Panc1 (cell line): ENCODE measurements at regions not wholly inside any gene's neighbourhood (a gene's known extent, or its start where the extent isn't known, plus 50 kb on each side); places are given as distances from the start of the nearest gene placed in this dataset.

ENCODE experiments used
- ATAC-seq: fragments of 200-7000 bp; cut with Tn5 transposase; 2 replicates; pipeline ENCODE4 v1.9.1; 2020; ENCODE audit warnings: mild to moderate bottlenecking, moderate library complexity
- BruUV-seq: library from RNA; stranded (reverse); fragments of 400-500 nt; replicated peaks from 2 replicates; lab custom pipeline; 2021; lab: Mats Ljungman, UMichigan
- CTCF ChIA-PET: fragments of 300-600 bp; sonication (Branson Sonifier 250); formaldehyde crosslinking; loops from one replicate; lab custom pipeline; 2022; ENCODE audit warnings: antibody characterized with exemption; lab: Charles Lee
- POLR2A ChIA-PET: fragments of 300-600 bp; sonication (Branson Sonifier 250); formaldehyde crosslinking; loops from one replicate; lab custom pipeline; 2022; ENCODE audit warnings: antibody characterized with exemption; lab: Charles Lee
- DNase-seq: peaks from one replicate; pipeline ENCODE4 v3.0.0-alpha.2; 2010; ENCODE audit warnings: low read depth, low spot score
- H3K27ac ChIP-seq: 2 replicates; pipeline ENCODE4 v1.5.1; 2011; ENCODE audit warnings: mild to moderate bottlenecking, low read length, inconsistent platforms
- H3K27me3 ChIP-seq: fragments of 200-500 bp; sonication (Bioruptor generic); 2 replicates; pipeline ENCODE4 v1.6.0; 2014; ENCODE audit warnings: low read length, inconsistent platforms; ENCODE audit not compliant: control insufficient read depth, insufficient read depth
- H3K36me3 ChIP-seq: fragments of 200-500 bp; sonication (Bioruptor generic); 2 replicates; pipeline ENCODE4 v1.5.1; 2014; ENCODE audit warnings: inconsistent platforms, mild to moderate bottlenecking, low read length, moderate library complexity; ENCODE audit not compliant: control insufficient read depth, insufficient read depth
- H3K4me1 ChIP-seq: 2 replicates; pipeline ENCODE4 v1.5.1; 2011; ENCODE audit warnings: inconsistent platforms, mild to moderate bottlenecking, low read length, moderate library complexity; ENCODE audit not compliant: control insufficient read depth, insufficient read depth
- H3K4me3 ChIP-seq, 2 experiments: 2 replicates each; pipeline ENCODE4 v1.5.1; 2011 to 2012; ENCODE audit warnings: low read depth in 2 of 2, low read length in 2 of 2, mild to moderate bottlenecking in 2 of 2, inconsistent platforms in 1 of 2, moderate library complexity in 1 of 2
- H3K9me3 ChIP-seq: fragments of 200-500 bp; sonication (Bioruptor generic); 2 replicates; pipeline ENCODE4 v1.5.1; 2014; ENCODE audit warnings: low read depth, mild to moderate bottlenecking, inconsistent platforms, low read length, moderate library complexity; ENCODE audit not compliant: control insufficient read depth, insufficient read depth
- CTCF ChIP-seq: fragments of 450-650 bp; IDR thresholded peaks from 2 replicates; pipeline ENCODE4 v1.5.1; 2017; ENCODE audit warnings: mild to moderate bottlenecking
- POLR2AphosphoS5 ChIP-seq: IDR thresholded peaks from 2 replicates; pipeline ENCODE4 v1.6.1; 2012; ENCODE audit warnings: mild to moderate bottlenecking, low read depth, low read length, moderate library complexity
- REST ChIP-seq, 2 experiments: IDR thresholded peaks; 2 replicates each; pipeline ENCODE4 v1.6.1; 2011 to 2012; ENCODE audit warnings: low read depth in 2 of 2, control low read depth in 1 of 2, low read length in 1 of 2, mild to moderate bottlenecking in 1 of 2, moderate library complexity in 1 of 2; ENCODE audit not compliant: insufficient read depth in 1 of 2
- SIN3A ChIP-seq: IDR thresholded peaks from 2 replicates; pipeline ENCODE4 v1.6.1; 2012; ENCODE audit warnings: low read depth, mild to moderate bottlenecking, low read length, moderate library complexity, borderline replicate concordance; ENCODE audit not compliant: insufficient read depth
- TCF7L2 ChIP-seq: IDR thresholded peaks from 2 replicates; pipeline ENCODE4 v1.6.1; 2011; ENCODE audit warnings: mild to moderate bottlenecking, low read depth, low read length, inconsistent platforms
- in situ Hi-C: cut with HindIII; loops from 2 replicates; pipeline ENCODE4 v1.10.0; 2016; ENCODE audit warnings: low sequenced_read_pairs, low pct_unique_long_range_greater_than_20kb
- intact Hi-C: fragments of 100-400 bp; cut with micrococcal nuclease; formaldehyde crosslinking; loops from one replicate; pipeline ENCODE4 v1.10.0; 2022; ENCODE audit not compliant: unreplicated experiment

GRCh38 chr13:83577183-83577582, 305.1 kb downstream of the SLITRK1 start:
- DNase-seq (no peak), ATAC-seq (no peak)
- no peaks in the 10 kb centered on the region for H3K36me3 ChIP-seq
- H3K4me3 ChIP-seq = no peak overlapping the region
- POLR2A ChIA-PET = no interaction called here
- CTCF ChIA-PET = no interaction called here
- TF ChIP-seq REST (IDR thresholded peaks at IDR 0.05; ENCODE audit: insufficient read depth in 1 of 2, low read depth in 2 of 2, low read length in 1 of 2) (no peak), CTCF (no peak), POLR2AphosphoS5 (no peak), SIN3A (no peak), TCF7L2 (no peak)
- no peaks in the 10 kb centered on the region for H3K4me1 ChIP-seq
- no peaks in the 10 kb centered on the region for H3K27me3 ChIP-seq
- no peaks in the 10 kb centered on the region for H3K9me3 ChIP-seq
- no peak overlapping the region for H3K27ac ChIP-seq
- in situ Hi-C loops (no loop called here), intact Hi-C loops (no loop called here)
- no TSS peak for BruUV-seq

- intact Hi-C loops = no loop called here
- POLR2A ChIA-PET = no interaction called here
- DNase-seq = no peak
These were observed 314.3 kb downstream of the SLITRK1 start for GRCh38 chr13:83568019-83568418.

More at GRCh38 chr13:83568019-83568418, 314.3 kb downstream of the SLITRK1 start:
- CTCF ChIA-PET = no interaction called here
- H3K27me3 ChIP-seq = no peaks in the 10 kb centered on the region
- H3K4me1 ChIP-seq = no peaks in the 10 kb centered on the region
- no TSS peak for BruUV-seq
- in situ Hi-C loops = no loop called here
- no peak overlapping the region for H3K27ac ChIP-seq
- ATAC-seq = no peak
- TF ChIP-seq POLR2AphosphoS5 (no peak), REST (IDR thresholded peaks at IDR 0.05; ENCODE audit: insufficient read depth in 1 of 2, low read depth in 2 of 2, low read length in 1 of 2) (no peak), CTCF (no peak), TCF7L2 (no peak), SIN3A (no peak)
- H3K4me3 ChIP-seq = no peak overlapping the region
- H3K36me3 ChIP-seq = no peaks in the 10 kb centered on the region
- no peaks in the 10 kb centered on the region for H3K9me3 ChIP-seq
